GM12891 (cell line): ENCODE measurements at regions not wholly inside any gene's neighbourhood (a gene's known extent, or its start where the extent isn't known, plus 50 kb on each side); places are given as distances from the start of the nearest gene placed in this dataset.

Source experiments
- POLR2A ChIP-seq: IDR thresholded peaks from 2 replicates; pipeline ENCODE4 v1.6.1; 2011; ENCODE audit warnings: low read depth, low read length, control low read depth
- POLR2AphosphoS5 ChIP-seq: IDR thresholded peaks from 2 replicates; pipeline ENCODE4 v1.6.1; 2011; ENCODE audit warnings: low read depth, low read length, control low read depth

DNA sequence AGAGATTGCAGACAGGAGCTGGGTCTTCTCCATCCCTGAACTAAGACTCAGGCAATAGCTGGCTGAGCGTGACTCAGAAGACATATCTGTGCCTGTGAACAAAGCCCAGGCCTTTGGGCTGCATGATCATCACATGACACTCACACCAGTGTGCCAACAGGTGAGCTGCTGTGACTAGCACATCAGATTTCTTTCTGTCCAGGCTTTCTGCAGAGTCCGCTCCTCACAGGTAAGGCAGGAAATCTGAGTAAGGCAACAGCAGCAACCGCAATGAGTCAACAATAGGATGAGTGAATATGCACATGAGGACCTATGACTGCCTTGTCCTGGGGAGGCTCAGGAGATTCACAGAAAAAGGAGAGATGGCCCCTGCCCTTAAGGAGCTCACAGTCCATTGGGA, 293.6 kb downstream of the ACTL7B start:
- TF ChIP-seq POLR2AphosphoS5: no peak
- TF ChIP-seq POLR2A: no peak
